ENCODE measurements at regions not wholly inside any gene's neighbourhood (a gene's known extent, or its start where the extent isn't known, plus 50 kb on each side); places are given as distances from the start of the nearest gene placed in this dataset.

GRCh38 chr5:52469835-52470234 lies 317.9 kb upstream of the ITGA1 start:
- Histone ChIP-seq H3K4me1 (no peaks in the 10 kb centered on the region), H3K36me3 (no peaks in the 10 kb centered on the region), H3K27ac (no peak overlapping the region), H3K27me3 (no peaks in the 10 kb centered on the region), H3K4me3 (no peak overlapping the region), H3K9me3 (no peaks in the 10 kb centered on the region)
- 67% methylated on average over 1 of the region's 1 CpG for WGBS
- no peak for DNase-seq (ENCODE audit: low spot score in 2 of 2)
- TF ChIP-seq CTCF (IDR thresholded peaks at IDR 0.05) (no peak), EP300 (IDR thresholded peaks at IDR 0.05) (no peak), POLR2A (IDR thresholded peaks at IDR 0.05) (no peak), POLR2AphosphoS5 (IDR thresholded peaks at IDR 0.05) (no peak)

- H3K27ac ChIP-seq, result no peak overlapping the region
- TF ChIP-seq EP300 (IDR thresholded peaks at IDR 0.05) (no peak), CTCF (IDR thresholded peaks at IDR 0.05) (no peak), POLR2AphosphoS5 (IDR thresholded peaks at IDR 0.05) (no peak), POLR2A (IDR thresholded peaks at IDR 0.05) (no peak)
- no peaks in the 10 kb centered on the region for H3K4me1 ChIP-seq
- H3K9me3 ChIP-seq, result no peaks in the 10 kb centered on the region
- H3K36me3 ChIP-seq, result no peaks in the 10 kb centered on the region
- H3K4me3 ChIP-seq, result no peak overlapping the region
- DNase-seq (ENCODE audit: low spot score in 2 of 2), result no peak
- no peaks in the 10 kb centered on the region for H3K27me3 ChIP-seq
- 90% methylated on average over 1 of the region's 1 CpG for WGBS
Observed at GRCh38 chr5:52476346-52476745, 311.4 kb upstream of the ITGA1 start.

GRCh38 chr5:52481201-52481600 lies 306.5 kb upstream of the ITGA1 start:
- no peaks in the 10 kb centered on the region for H3K27me3 ChIP-seq
- no peak overlapping the region for H3K4me3 ChIP-seq
- H3K4me1 ChIP-seq, result no peaks in the 10 kb centered on the region
- no peak for DNase-seq (ENCODE audit: low spot score in 2 of 2)
- H3K36me3 ChIP-seq, result no peaks in the 10 kb centered on the region
- WGBS, result 76% methylated on average over 1 of the region's 1 CpG
- H3K9me3 ChIP-seq, result no peaks in the 10 kb centered on the region
- TF ChIP-seq POLR2A (IDR thresholded peaks at IDR 0.05) (no peak), EP300 (IDR thresholded peaks at IDR 0.05) (no peak), POLR2AphosphoS5 (IDR thresholded peaks at IDR 0.05) (no peak), CTCF (IDR thresholded peaks at IDR 0.05) (no peak)
- H3K27ac ChIP-seq, result no peak overlapping the region

DNA sequence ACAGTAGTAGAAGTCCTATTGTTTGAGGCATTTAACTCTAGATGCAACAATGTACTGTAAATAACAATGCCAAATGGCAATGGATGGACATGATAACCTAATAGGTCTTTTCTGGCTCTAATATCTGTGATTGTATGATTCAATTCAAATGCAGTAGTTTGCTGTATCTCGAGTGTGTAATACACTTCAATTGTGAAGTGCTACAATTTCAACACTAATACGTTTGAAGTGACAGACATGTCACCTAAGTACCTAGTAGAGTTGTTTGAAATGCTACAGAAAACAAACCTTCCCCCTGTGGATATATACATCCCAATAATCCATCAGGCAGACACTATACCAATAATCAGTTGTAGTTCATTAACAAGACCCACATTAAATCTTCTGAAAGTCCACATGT lies 305.9 kb upstream of the ITGA1 start:
- TF ChIP-seq POLR2AphosphoS5 (IDR thresholded peaks at IDR 0.05) (no peak), CTCF (IDR thresholded peaks at IDR 0.05) (no peak), POLR2A (IDR thresholded peaks at IDR 0.05) (no peak), EP300 (IDR thresholded peaks at IDR 0.05) (no peak)
- H3K36me3 ChIP-seq, result no peaks in the 10 kb centered on the region
- no peak overlapping the region for H3K27ac ChIP-seq
- no peaks in the 10 kb centered on the region for H3K4me1 ChIP-seq
- no peaks in the 10 kb centered on the region for H3K27me3 ChIP-seq
- H3K9me3 ChIP-seq, result no peaks in the 10 kb centered on the region
- H3K4me3 ChIP-seq, result no peak overlapping the region
- WGBS, result 74% methylated on average over 2 of the region's 2 CpGs
- DNase-seq (ENCODE audit: low spot score in 2 of 2), result no peak

GRCh38 chr5:52491071-52491787 lies 296.5 kb upstream of the ITGA1 start:
- H3K36me3 ChIP-seq, result no peaks in the 10 kb centered on the region
- WGBS, result 50% methylated on average over 4 of the region's 4 CpGs
- no peaks in the 10 kb centered on the region for H3K27me3 ChIP-seq
- no peaks in the 10 kb centered on the region for H3K4me1 ChIP-seq
- no peaks in the 10 kb centered on the region for H3K9me3 ChIP-seq
- H3K27ac ChIP-seq, result no peak overlapping the region
- TF ChIP-seq POLR2AphosphoS5 (IDR thresholded peaks at IDR 0.05) (no peak), CTCF (IDR thresholded peaks at IDR 0.05) (no peak), POLR2A (IDR thresholded peaks at IDR 0.05) (no peak), EP300 (IDR thresholded peaks at IDR 0.05) (no peak)
- no peak overlapping the region for H3K4me3 ChIP-seq
- no peak for DNase-seq (ENCODE audit: low spot score in 2 of 2)
